OCI-LY7 (cell line): ENCODE measurements at regions not wholly inside any gene's neighbourhood (a gene's known extent, or its start where the extent isn't known, plus 50 kb on each side); places are given as distances from the start of the nearest gene placed in this dataset.

ENCODE experiments used
- BruUV-seq: library from RNA; stranded (reverse); fragments of 400-500 nt; replicated peaks from 2 replicates; lab custom pipeline; 2021; lab: Mats Ljungman, UMichigan
- CTCF ChIA-PET: fragments of 300-600 bp; sonication (Branson Sonifier 250); formaldehyde crosslinking; loops from one replicate; lab custom pipeline; 2022; ENCODE audit warnings: antibody characterized with exemption; ENCODE audit not compliant: unreplicated experiment; lab: Charles Lee
- POLR2A ChIA-PET: fragments of 300-600 bp; sonication (Branson Sonifier 250); formaldehyde crosslinking; loops from one replicate; lab custom pipeline; 2022; ENCODE audit warnings: antibody characterized with exemption; lab: Charles Lee
- DNase-seq: peaks from one replicate; pipeline ENCODE4 v3.0.0-alpha.2; 2015; ENCODE audit warnings: low spot score
- H2AFZ ChIP-seq: fragments of 200-600 bp; sonication (generic), shearing (Covaris generic); 2 replicates; pipeline ENCODE4 v1.6.1; 2014; ENCODE audit warnings: mild to moderate bottlenecking, antibody characterized with exemption, low read length, moderate library complexity
- H3K27ac ChIP-seq: fragments of 200-600 bp; sonication (generic); 2 replicates; pipeline ENCODE4 v1.5.1; 2014; ENCODE audit warnings: mixed run types, low read depth, mild to moderate bottlenecking, moderate library complexity, low read length, inconsistent platforms; ENCODE audit not compliant: poor library complexity, severe bottlenecking
- H3K36me3 ChIP-seq: fragments of 200-600 bp; sonication (generic); 2 replicates; pipeline ENCODE4 v1.6.1; 2014; ENCODE audit warnings: mild to moderate bottlenecking, antibody characterized with exemption, low read length, moderate library complexity, mixed read lengths; ENCODE audit not compliant: insufficient read depth
- H3K4me1 ChIP-seq: fragments of 200-600 bp; sonication (generic); 2 replicates; pipeline ENCODE4 v1.5.1; 2014; ENCODE audit warnings: mild to moderate bottlenecking, low read length; ENCODE audit not compliant: insufficient read depth, poor library complexity, severe bottlenecking
- H3K4me2 ChIP-seq: fragments of 200-600 bp; sonication (generic); 2 replicates; pipeline ENCODE4 v1.6.1; 2014; ENCODE audit warnings: mild to moderate bottlenecking, low read length
- H3K4me3 ChIP-seq: fragments of 200-600 bp; sonication (generic); 2 replicates; pipeline ENCODE4 v1.5.1; 2014; ENCODE audit warnings: mild to moderate bottlenecking, low read depth, low read length; ENCODE audit not compliant: poor library complexity, severe bottlenecking
- H3K79me2 ChIP-seq: fragments of 200-600 bp; sonication (generic); 2 replicates; pipeline ENCODE4 v1.6.1; 2016; ENCODE audit warnings: low read depth, mild to moderate bottlenecking, low read length, moderate library complexity, mixed read lengths; ENCODE audit not compliant: insufficient read depth
- H3K9me2 ChIP-seq: fragments of 200-600 bp; sonication (generic); 2 replicates; pipeline ENCODE4 v1.6.1; 2016; ENCODE audit warnings: mild to moderate bottlenecking, low read length, mixed read lengths; ENCODE audit not compliant: insufficient read depth
- H3K9me3 ChIP-seq: fragments of 200-600 bp; sonication (generic); 2 replicates; pipeline ENCODE4 v1.6.1; 2014; ENCODE audit warnings: mild to moderate bottlenecking, mixed run types, low read length, mixed read lengths
- H4K20me1 ChIP-seq: fragments of 200-600 bp; sonication (generic); 2 replicates; pipeline ENCODE4 v1.6.1; 2014; ENCODE audit warnings: mild to moderate bottlenecking, antibody characterized with exemption, low read length, moderate library complexity, mixed read lengths; ENCODE audit not compliant: insufficient read depth
- EZH2phosphoT487 ChIP-seq: fragments of 200-600 bp; sonication (generic); IDR thresholded peaks from 2 replicates; pipeline ENCODE4 v1.6.1; 2018; ENCODE audit warnings: low read depth, borderline replicate concordance, mild to moderate bottlenecking, mixed run types, antibody characterized with exemption, low read length, moderate library complexity, mixed read lengths
- intact Hi-C: fragments of 100-400 bp; cut with micrococcal nuclease; formaldehyde crosslinking; loops from one replicate; pipeline ENCODE4 v1.10.0; 2022; ENCODE audit not compliant: unreplicated experiment
- TF ChIP-seq, protein P1 (sequence below): fragments of 200-600 bp; sonication (generic); conservative IDR thresholded peaks from 2 replicates; pipeline ENCODE4 v1.5.1; 2014; ENCODE audit warnings: mild to moderate bottlenecking, antibody characterized with exemption, low read length, moderate library complexity, mixed read lengths

DNA sequence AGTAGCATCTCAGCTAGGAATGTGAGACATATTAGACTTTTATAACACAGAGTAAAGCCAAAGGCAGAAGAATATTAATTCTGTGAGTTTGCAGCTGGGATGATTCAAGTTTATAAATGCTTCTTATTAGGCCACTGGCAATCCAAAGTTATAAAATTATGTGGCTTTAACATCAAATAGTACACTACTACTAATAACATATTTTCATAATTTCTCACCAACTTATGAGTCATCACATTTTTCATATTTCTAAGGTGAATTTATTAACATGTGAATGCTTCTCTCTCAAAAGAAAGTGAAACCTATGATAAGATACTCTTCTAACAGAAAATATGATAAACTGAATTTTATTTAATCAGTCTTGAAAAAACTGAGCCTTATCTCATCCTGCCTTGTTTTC is 1348.2 kb upstream of the ALCAM start:
- Histone ChIP-seq H3K27ac (no peak overlapping the region), H3K4me3 (no peak overlapping the region), H4K20me1 (no peaks in the 10 kb centered on the region), H3K9me2 (no peaks in the 10 kb centered on the region), H2AFZ (no peak overlapping the region), H3K4me1 (no peaks in the 10 kb centered on the region), H3K9me3 (no peaks in the 10 kb centered on the region), H3K4me2 (no peak overlapping the region), H3K79me2 (no peaks in the 10 kb centered on the region), H3K36me3 (no peaks in the 10 kb centered on the region)
- TF ChIP-seq, protein P1, sequence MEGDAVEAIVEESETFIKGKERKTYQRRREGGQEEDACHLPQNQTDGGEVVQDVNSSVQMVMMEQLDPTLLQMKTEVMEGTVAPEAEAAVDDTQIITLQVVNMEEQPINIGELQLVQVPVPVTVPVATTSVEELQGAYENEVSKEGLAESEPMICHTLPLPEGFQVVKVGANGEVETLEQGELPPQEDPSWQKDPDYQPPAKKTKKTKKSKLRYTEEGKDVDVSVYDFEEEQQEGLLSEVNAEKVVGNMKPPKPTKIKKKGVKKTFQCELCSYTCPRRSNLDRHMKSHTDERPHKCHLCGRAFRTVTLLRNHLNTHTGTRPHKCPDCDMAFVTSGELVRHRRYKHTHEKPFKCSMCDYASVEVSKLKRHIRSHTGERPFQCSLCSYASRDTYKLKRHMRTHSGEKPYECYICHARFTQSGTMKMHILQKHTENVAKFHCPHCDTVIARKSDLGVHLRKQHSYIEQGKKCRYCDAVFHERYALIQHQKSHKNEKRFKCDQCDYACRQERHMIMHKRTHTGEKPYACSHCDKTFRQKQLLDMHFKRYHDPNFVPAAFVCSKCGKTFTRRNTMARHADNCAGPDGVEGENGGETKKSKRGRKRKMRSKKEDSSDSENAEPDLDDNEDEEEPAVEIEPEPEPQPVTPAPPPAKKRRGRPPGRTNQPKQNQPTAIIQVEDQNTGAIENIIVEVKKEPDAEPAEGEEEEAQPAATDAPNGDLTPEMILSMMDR: no peak
- TF ChIP-seq EZH2phosphoT487: no peak
- CTCF ChIA-PET: no interaction called here
- no peak for DNase-seq
- no TSS peak for BruUV-seq
- intact Hi-C loops: loop anchor here (10.0 kb wide), 1 partner anchor 224 kb away; no protein-coding TSS in a partner anchor
- POLR2A ChIA-PET: no interaction called here

DNA sequence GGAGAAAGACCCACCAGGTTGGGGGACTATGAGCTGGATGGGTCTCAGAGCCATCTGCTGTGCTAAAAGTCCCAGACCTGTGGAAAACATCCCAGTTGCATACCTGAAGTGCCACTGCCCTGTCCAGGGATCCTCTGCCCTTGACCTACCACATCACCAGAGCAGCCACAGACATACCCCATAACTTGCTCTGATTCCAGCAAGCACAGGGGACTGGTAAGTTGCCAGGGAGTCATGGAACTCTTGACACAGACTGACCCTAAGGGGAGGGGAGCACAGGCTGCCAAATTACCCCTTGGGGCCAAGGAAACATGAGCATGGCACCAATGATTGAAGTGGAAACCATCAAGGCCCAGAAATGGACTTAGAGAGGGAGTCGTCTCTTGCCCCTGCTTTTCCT is 1335.1 kb upstream of the ALCAM start:
- no TSS peak for BruUV-seq
- H3K27ac ChIP-seq: no peak overlapping the region
- no peaks in the 10 kb centered on the region for H3K36me3 ChIP-seq
- TF ChIP-seq EZH2phosphoT487: no peak
- TF ChIP-seq, protein P1: no peak
- no peaks in the 10 kb centered on the region for H3K9me2 ChIP-seq
- ChIA-PET CTCF (no interaction called here), POLR2A (interaction anchor here (0.6 kb wide), 1 partner anchor 12 kb away, joined by 3 read pairs; no protein-coding TSS in a partner anchor)
- no peaks in the 10 kb centered on the region for H4K20me1 ChIP-seq
- H3K4me2 ChIP-seq: no peak overlapping the region
- intact Hi-C loops: no loop called here
- no peaks in the 10 kb centered on the region for H3K9me3 ChIP-seq
- H2AFZ ChIP-seq: no peak overlapping the region
- DNase-seq: no peak
- no peaks in the 10 kb centered on the region for H3K79me2 ChIP-seq
- H3K4me3 ChIP-seq: no peak overlapping the region
- H3K4me1 ChIP-seq: no peaks in the 10 kb centered on the region

DNA sequence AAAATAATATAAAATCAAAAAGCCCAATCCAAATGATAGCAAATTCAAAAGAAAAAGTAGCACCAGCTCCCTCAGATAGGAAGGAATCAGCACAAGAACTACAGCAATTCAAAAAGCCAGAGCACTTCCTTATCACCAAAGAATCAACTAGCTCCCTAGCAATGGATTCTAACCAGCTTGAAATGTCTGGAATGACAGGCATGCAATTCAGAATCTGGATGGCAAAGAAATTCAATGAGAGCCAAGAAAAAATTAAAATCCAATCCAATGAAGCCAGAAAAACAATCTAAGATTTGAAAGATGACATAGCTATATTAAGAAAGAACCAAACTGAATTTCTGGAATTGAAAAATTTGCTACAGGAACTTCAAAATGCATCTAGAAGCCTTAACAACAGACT is 1334.4 kb upstream of the ALCAM start:
- no peaks in the 10 kb centered on the region for H3K79me2 ChIP-seq
- H3K4me2 ChIP-seq: no peak overlapping the region
- no peak overlapping the region for H2AFZ ChIP-seq
- no peaks in the 10 kb centered on the region for H3K9me3 ChIP-seq
- H3K4me3 ChIP-seq: no peak overlapping the region
- no peak overlapping the region for H3K27ac ChIP-seq
- intact Hi-C loops: no loop called here
- no TSS peak for BruUV-seq
- TF ChIP-seq EZH2phosphoT487: no peak
- TF ChIP-seq, protein P1: no peak
- H3K9me2 ChIP-seq: no peaks in the 10 kb centered on the region
- no peaks in the 10 kb centered on the region for H4K20me1 ChIP-seq
- no peaks in the 10 kb centered on the region for H3K36me3 ChIP-seq
- CTCF ChIA-PET: no interaction called here
- no peak for DNase-seq
- H3K4me1 ChIP-seq: no peaks in the 10 kb centered on the region
- POLR2A ChIA-PET: interaction anchor here (0.6 kb wide), 1 partner anchor 11 kb away, joined by 3 read pairs; no protein-coding TSS in a partner anchor
